ENCODE measurements at regions not wholly inside any gene's neighbourhood (a gene's known extent, or its start where the extent isn't known, plus 50 kb on each side); places are given as distances from the start of the nearest gene placed in this dataset.

- H3K27ac ChIP-seq (ENCODE audit: low read length) = no peak overlapping the region
- no peaks in the 10 kb centered on the region for H3K9me3 ChIP-seq (ENCODE audit: control insufficient read depth, low read depth, low read length)
- H3K36me3 ChIP-seq (ENCODE audit: control insufficient read depth, low read depth, low read length) = no peaks in the 10 kb centered on the region
- H3K4me1 ChIP-seq (ENCODE audit: control insufficient read depth, low read depth, low read length) = peaks cover 4% of the 10 kb centered on the region
- no peaks in the 10 kb centered on the region for H3K27me3 ChIP-seq (ENCODE audit: control insufficient read depth, insufficient read depth, low read length)
- no peak overlapping the region for H3K4me3 ChIP-seq (ENCODE audit: low read length)
- H3K9ac ChIP-seq (ENCODE audit: low read length) = no peak overlapping the region
Measured at GRCh38 chr4:130361616-130362015, 1265.7 kb downstream of the C4orf33 start.

DNA sequence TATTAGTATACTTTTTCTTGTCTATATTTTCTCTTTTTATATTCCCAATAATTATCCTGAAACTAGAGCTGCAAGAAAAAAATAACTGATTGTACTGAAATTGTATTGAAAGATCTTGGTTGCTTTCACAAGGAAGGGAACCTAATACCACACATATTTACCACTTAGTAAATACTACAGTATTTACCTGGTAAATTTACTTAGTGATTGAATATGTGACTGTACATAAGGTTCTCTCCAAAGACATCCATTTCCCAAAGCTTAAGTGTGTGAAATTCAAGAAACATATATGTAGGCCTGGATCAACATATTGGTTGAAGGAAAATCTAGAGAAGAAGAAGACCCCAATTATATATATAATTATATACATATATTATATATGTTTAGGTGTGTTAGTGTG lies 1272.7 kb downstream of the C4orf33 start:
- Histone ChIP-seq H3K27me3 (ENCODE audit: control insufficient read depth, insufficient read depth, low read length) (no peaks in the 10 kb centered on the region), H3K4me3 (ENCODE audit: low read length) (no peak overlapping the region), H3K4me1 (ENCODE audit: control insufficient read depth, low read depth, low read length) (no peaks in the 10 kb centered on the region), H3K9ac (ENCODE audit: low read length) (no peak overlapping the region), H3K27ac (ENCODE audit: low read length) (no peak overlapping the region), H3K36me3 (ENCODE audit: control insufficient read depth, low read depth, low read length) (no peaks in the 10 kb centered on the region), H3K9me3 (ENCODE audit: control insufficient read depth, low read depth, low read length) (no peaks in the 10 kb centered on the region)

GRCh38 chr4:130393231-130393630 lies 1297.3 kb downstream of the C4orf33 start:
- no peaks in the 10 kb centered on the region for H3K27me3 ChIP-seq (ENCODE audit: control insufficient read depth, insufficient read depth, low read length)
- H3K9ac ChIP-seq (ENCODE audit: low read length) = no peak overlapping the region
- H3K4me3 ChIP-seq (ENCODE audit: low read length) = no peak overlapping the region
- H3K27ac ChIP-seq (ENCODE audit: low read length) = no peak overlapping the region
- H3K4me1 ChIP-seq (ENCODE audit: control insufficient read depth, low read depth, low read length) = no peaks in the 10 kb centered on the region
- no peaks in the 10 kb centered on the region for H3K9me3 ChIP-seq (ENCODE audit: control insufficient read depth, low read depth, low read length)
- no peaks in the 10 kb centered on the region for H3K36me3 ChIP-seq (ENCODE audit: control insufficient read depth, low read depth, low read length)

GRCh38 chr4:130393642-130394041 lies 1297.7 kb downstream of the C4orf33 start:
- Histone ChIP-seq H3K27ac (ENCODE audit: low read length) (no peak overlapping the region), H3K4me3 (ENCODE audit: low read length) (no peak overlapping the region), H3K27me3 (ENCODE audit: control insufficient read depth, insufficient read depth, low read length) (no peaks in the 10 kb centered on the region), H3K9ac (ENCODE audit: low read length) (no peak overlapping the region), H3K36me3 (ENCODE audit: control insufficient read depth, low read depth, low read length) (no peaks in the 10 kb centered on the region), H3K9me3 (ENCODE audit: control insufficient read depth, low read depth, low read length) (no peaks in the 10 kb centered on the region), H3K4me1 (ENCODE audit: control insufficient read depth, low read depth, low read length) (no peaks in the 10 kb centered on the region)

GRCh38 chr4:130395871-130396270 lies 1299.9 kb downstream of the C4orf33 start:
- no peak overlapping the region for H3K9ac ChIP-seq (ENCODE audit: low read length)
- no peaks in the 10 kb centered on the region for H3K4me1 ChIP-seq (ENCODE audit: control insufficient read depth, low read depth, low read length)
- no peaks in the 10 kb centered on the region for H3K36me3 ChIP-seq (ENCODE audit: control insufficient read depth, low read depth, low read length)
- no peak overlapping the region for H3K4me3 ChIP-seq (ENCODE audit: low read length)
- no peaks in the 10 kb centered on the region for H3K9me3 ChIP-seq (ENCODE audit: control insufficient read depth, low read depth, low read length)
- no peaks in the 10 kb centered on the region for H3K27me3 ChIP-seq (ENCODE audit: control insufficient read depth, insufficient read depth, low read length)
- H3K27ac ChIP-seq (ENCODE audit: low read length) = no peak overlapping the region

DNA sequence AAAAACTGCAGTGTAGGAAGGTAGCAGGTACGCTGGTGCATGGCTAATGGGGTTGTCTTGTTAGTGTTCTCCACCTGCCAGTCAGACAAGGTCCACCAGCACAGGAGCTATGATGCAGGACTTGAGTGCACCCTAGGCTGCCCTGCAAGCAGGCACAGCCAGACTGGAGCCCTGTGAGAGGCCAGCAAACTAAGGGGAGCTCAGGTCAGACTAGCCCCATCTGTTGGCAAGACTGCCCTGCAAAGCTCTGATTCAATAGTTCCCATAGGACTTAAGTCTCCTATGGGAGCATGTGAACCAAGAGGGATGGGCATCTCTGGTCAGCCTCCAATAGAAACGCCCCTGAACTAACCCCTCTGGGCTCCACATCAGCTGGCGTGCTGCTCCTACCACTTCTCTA lies 1307.3 kb downstream of the C4orf33 start:
- H3K27me3 ChIP-seq (ENCODE audit: control insufficient read depth, insufficient read depth, low read length) = no peaks in the 10 kb centered on the region
- no peak overlapping the region for H3K4me3 ChIP-seq (ENCODE audit: low read length)
- no peaks in the 10 kb centered on the region for H3K9me3 ChIP-seq (ENCODE audit: control insufficient read depth, low read depth, low read length)
- no peaks in the 10 kb centered on the region for H3K4me1 ChIP-seq (ENCODE audit: control insufficient read depth, low read depth, low read length)
- no peak overlapping the region for H3K27ac ChIP-seq (ENCODE audit: low read length)
- no peaks in the 10 kb centered on the region for H3K36me3 ChIP-seq (ENCODE audit: control insufficient read depth, low read depth, low read length)
- H3K9ac ChIP-seq (ENCODE audit: low read length) = no peak overlapping the region

GRCh38 chr4:130416228-130416627 lies 1320.3 kb downstream of the C4orf33 start:
- no peaks in the 10 kb centered on the region for H3K4me1 ChIP-seq (ENCODE audit: control insufficient read depth, low read depth, low read length)
- no peaks in the 10 kb centered on the region for H3K27me3 ChIP-seq (ENCODE audit: control insufficient read depth, insufficient read depth, low read length)
- no peaks in the 10 kb centered on the region for H3K36me3 ChIP-seq (ENCODE audit: control insufficient read depth, low read depth, low read length)
- H3K9ac ChIP-seq (ENCODE audit: low read length) = no peak overlapping the region
- no peak overlapping the region for H3K27ac ChIP-seq (ENCODE audit: low read length)
- H3K9me3 ChIP-seq (ENCODE audit: control insufficient read depth, low read depth, low read length) = no peaks in the 10 kb centered on the region
- H3K4me3 ChIP-seq (ENCODE audit: low read length) = no peak overlapping the region

DNA sequence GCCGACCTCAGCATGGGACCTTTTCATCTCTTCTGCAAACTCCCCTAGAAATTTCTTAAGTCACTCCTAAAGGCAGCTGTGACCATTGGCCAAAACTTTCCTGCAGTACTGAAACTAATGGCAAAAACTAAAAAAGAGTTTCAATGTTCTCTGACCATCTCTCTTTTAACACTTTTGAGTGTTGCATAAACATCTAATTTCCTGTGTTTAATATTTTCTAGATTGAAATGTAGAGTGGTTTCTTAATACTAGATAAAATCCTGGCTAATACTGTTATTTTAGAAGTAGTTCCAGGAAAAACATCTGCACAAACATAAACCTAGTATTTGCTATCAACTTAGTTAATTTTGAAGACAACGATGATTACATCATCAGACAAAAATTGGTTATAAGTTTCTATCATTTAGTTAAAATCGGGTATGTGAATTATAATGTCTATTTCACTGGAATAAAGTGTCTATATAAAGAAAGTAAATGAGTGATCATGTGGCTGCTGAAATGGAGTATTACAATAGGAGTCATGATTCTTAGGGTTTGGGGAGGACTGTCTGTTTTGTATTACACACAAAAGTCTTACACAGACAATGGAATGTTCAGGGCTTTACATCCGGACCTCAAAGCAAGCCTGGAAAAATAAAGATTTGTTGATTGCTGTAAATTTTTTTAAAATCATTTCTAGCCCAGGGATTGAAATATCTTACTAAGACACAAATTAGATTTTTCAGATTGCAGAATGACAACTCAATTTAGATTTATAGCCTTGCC lies 1323.4 kb downstream of the C4orf33 start:
- H3K9me3 ChIP-seq (ENCODE audit: control insufficient read depth, low read depth, low read length) = no peaks in the 10 kb centered on the region
- H3K27me3 ChIP-seq (ENCODE audit: control insufficient read depth, insufficient read depth, low read length) = no peaks in the 10 kb centered on the region
- no peak overlapping the region for H3K9ac ChIP-seq (ENCODE audit: low read length)
- H3K4me1 ChIP-seq (ENCODE audit: control insufficient read depth, low read depth, low read length) = no peaks in the 10 kb centered on the region
- no peak overlapping the region for H3K27ac ChIP-seq (ENCODE audit: low read length)
- no peaks in the 10 kb centered on the region for H3K36me3 ChIP-seq (ENCODE audit: control insufficient read depth, low read depth, low read length)
- no peak overlapping the region for H3K4me3 ChIP-seq (ENCODE audit: low read length)

DNA sequence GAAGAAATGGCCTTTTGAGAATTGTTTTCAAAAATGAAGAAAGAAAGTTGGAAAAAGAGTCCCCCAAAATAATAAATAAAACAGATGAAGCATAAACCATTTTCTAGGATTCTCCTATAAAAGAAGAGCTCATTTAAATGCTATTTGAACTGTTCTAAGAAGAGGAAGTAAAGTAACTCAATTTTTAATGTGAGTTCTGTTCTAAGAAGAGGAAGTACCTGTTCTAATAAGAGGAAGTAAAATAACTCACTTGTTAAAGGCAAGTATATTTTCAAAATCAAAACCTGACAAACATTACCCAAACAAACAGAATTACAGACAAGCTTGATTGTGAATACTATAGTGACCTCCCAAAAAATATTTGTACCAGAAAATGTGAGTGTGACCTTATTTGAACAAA lies 1326.3 kb downstream of the C4orf33 start:
- Histone ChIP-seq H3K9me3 (ENCODE audit: control insufficient read depth, low read depth, low read length) (no peaks in the 10 kb centered on the region), H3K9ac (ENCODE audit: low read length) (no peak overlapping the region), H3K4me1 (ENCODE audit: control insufficient read depth, low read depth, low read length) (no peaks in the 10 kb centered on the region), H3K4me3 (ENCODE audit: low read length) (no peak overlapping the region), H3K27ac (ENCODE audit: low read length) (no peak overlapping the region), H3K27me3 (ENCODE audit: control insufficient read depth, insufficient read depth, low read length) (no peaks in the 10 kb centered on the region), H3K36me3 (ENCODE audit: control insufficient read depth, low read depth, low read length) (no peaks in the 10 kb centered on the region)

DNA sequence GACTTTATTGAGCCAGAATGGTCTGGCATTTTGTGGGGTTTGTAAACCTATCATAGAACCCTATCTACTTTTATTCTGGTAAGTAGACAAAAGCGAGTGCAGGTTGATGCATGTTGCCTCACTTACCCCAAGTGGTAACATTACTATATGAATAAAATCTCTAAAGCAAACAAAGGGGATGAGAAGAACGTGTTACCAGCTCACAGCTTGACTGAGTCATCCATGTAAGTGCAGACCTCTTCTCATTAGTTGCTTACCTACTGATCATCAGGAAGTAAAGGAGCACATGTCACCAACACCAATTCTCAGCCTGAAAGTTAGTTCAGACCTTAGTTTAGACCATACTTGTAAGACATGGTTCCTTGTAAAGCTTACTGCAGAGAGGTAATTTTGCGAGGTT lies 1328.3 kb downstream of the C4orf33 start:
- no peak overlapping the region for H3K4me3 ChIP-seq (ENCODE audit: low read length)
- no peaks in the 10 kb centered on the region for H3K9me3 ChIP-seq (ENCODE audit: control insufficient read depth, low read depth, low read length)
- no peaks in the 10 kb centered on the region for H3K36me3 ChIP-seq (ENCODE audit: control insufficient read depth, low read depth, low read length)
- H3K4me1 ChIP-seq (ENCODE audit: control insufficient read depth, low read depth, low read length) = no peaks in the 10 kb centered on the region
- H3K27me3 ChIP-seq (ENCODE audit: control insufficient read depth, insufficient read depth, low read length) = no peaks in the 10 kb centered on the region
- no peak overlapping the region for H3K9ac ChIP-seq (ENCODE audit: low read length)
- no peak overlapping the region for H3K27ac ChIP-seq (ENCODE audit: low read length)

DNA sequence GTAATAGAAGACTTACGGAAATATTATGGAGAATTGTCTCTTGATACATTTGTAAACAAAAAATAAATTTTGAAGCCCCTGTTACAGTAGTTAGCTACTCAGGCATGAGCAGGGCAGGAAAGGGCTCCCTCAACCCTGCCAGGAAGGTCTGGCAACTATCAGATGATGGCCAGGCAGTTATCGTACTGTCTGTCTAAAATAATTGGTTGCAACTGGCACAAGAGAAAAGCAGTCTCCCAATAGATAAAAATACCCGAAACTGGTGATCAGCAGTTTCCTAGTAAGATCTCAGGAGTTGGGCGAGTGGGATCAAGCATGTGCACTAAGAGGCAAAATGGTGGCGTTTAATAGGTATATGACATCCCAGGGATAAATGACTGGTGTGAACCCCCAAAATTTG lies 1336.3 kb downstream of the C4orf33 start:
- no peak overlapping the region for H3K9ac ChIP-seq (ENCODE audit: low read length)
- no peak overlapping the region for H3K27ac ChIP-seq (ENCODE audit: low read length)
- no peaks in the 10 kb centered on the region for H3K4me1 ChIP-seq (ENCODE audit: control insufficient read depth, low read depth, low read length)
- H3K9me3 ChIP-seq (ENCODE audit: control insufficient read depth, low read depth, low read length) = no peaks in the 10 kb centered on the region
- H3K27me3 ChIP-seq (ENCODE audit: control insufficient read depth, insufficient read depth, low read length) = no peaks in the 10 kb centered on the region
- no peaks in the 10 kb centered on the region for H3K36me3 ChIP-seq (ENCODE audit: control insufficient read depth, low read depth, low read length)
- no peak overlapping the region for H3K4me3 ChIP-seq (ENCODE audit: low read length)

DNA sequence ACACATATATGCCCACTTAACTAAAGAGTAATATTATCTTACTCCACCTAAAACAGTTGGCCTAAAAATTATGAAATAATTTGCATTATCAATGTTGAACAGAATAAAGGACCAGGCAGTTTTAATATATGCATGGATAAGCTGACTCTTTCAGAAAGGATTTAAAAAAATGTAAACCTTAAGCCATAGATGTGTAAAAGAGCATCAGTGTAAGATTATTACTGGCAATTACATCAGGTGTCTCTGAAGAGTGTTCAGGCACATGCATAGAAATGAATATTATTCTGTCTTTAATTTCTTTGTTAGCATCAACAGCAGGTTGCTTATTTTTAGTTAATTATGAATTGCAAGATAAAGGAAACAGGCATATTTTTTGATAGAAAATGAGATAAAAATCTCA lies 1353.8 kb downstream of the C4orf33 start:
- no peaks in the 10 kb centered on the region for H3K27me3 ChIP-seq (ENCODE audit: control insufficient read depth, insufficient read depth, low read length)
- H3K4me1 ChIP-seq (ENCODE audit: control insufficient read depth, low read depth, low read length) = no peaks in the 10 kb centered on the region
- no peak overlapping the region for H3K4me3 ChIP-seq (ENCODE audit: low read length)
- no peaks in the 10 kb centered on the region for H3K36me3 ChIP-seq (ENCODE audit: control insufficient read depth, low read depth, low read length)
- H3K9me3 ChIP-seq (ENCODE audit: control insufficient read depth, low read depth, low read length) = no peaks in the 10 kb centered on the region
- no peak overlapping the region for H3K9ac ChIP-seq (ENCODE audit: low read length)
- H3K27ac ChIP-seq (ENCODE audit: low read length) = no peak overlapping the region

Measured in iPS-18a (cell line).